GM18868 (cell line): ENCODE measurements at regions not wholly inside any gene's neighbourhood (a gene's known extent, or its start where the extent isn't known, plus 50 kb on each side); places are given as distances from the start of the nearest gene placed in this dataset.

Experiments used
- ATAC-seq: cut with Tn5 transposase; IDR thresholded peaks from one replicate; pipeline ENCODE4 v1.9.1; 2021; ENCODE audit warnings: mild to moderate bottlenecking, moderate library complexity; ENCODE audit not compliant: unreplicated experiment

- ATAC-seq, result no peak
These were observed 263.4 kb upstream of the NDST4 start for GRCh38 chr4:115376866-115377265.

- ATAC-seq, result no peak
These were observed 261.2 kb upstream of the NDST4 start for GRCh38 chr4:115374621-115375020.

- no peak for ATAC-seq
These were observed 257.1 kb upstream of the NDST4 start for GRCh38 chr4:115370490-115370889.

GRCh38 chr4:115370012-115370411 is 256.6 kb upstream of the NDST4 start:
- no peak for ATAC-seq

GRCh38 chr4:115366390-115366789 is 253.0 kb upstream of the NDST4 start:
- no peak for ATAC-seq

GRCh38 chr4:115365185-115365584 is 251.8 kb upstream of the NDST4 start:
- ATAC-seq, result no peak

- ATAC-seq, result no peak
These were observed 248.4 kb upstream of the NDST4 start for GRCh38 chr4:115361781-115362180.

- ATAC-seq, result no peak
These were observed 247.0 kb upstream of the NDST4 start for GRCh38 chr4:115360431-115360830.

- no peak for ATAC-seq
These were observed 244.4 kb upstream of the NDST4 start for GRCh38 chr4:115357776-115358175.

GRCh38 chr4:115356176-115356575 is 242.8 kb upstream of the NDST4 start:
- ATAC-seq, result no peak

- no peak for ATAC-seq
These were observed 241.9 kb upstream of the NDST4 start for GRCh38 chr4:115355329-115355728.

GRCh38 chr4:115353370-115353769 is 239.9 kb upstream of the NDST4 start:
- ATAC-seq, result no peak

- no peak for ATAC-seq
These were observed 229.8 kb upstream of the NDST4 start for GRCh38 chr4:115343171-115343570.

GRCh38 chr4:115334736-115335411 is 221.5 kb upstream of the NDST4 start:
- ATAC-seq, result peak; percentile 76

- no peak for ATAC-seq
These were observed 218.7 kb upstream of the NDST4 start for GRCh38 chr4:115332078-115332477.

GRCh38 chr4:115331241-115331640 is 217.8 kb upstream of the NDST4 start:
- no peak for ATAC-seq

GRCh38 chr4:115325836-115326235 is 212.4 kb upstream of the NDST4 start:
- no peak for ATAC-seq

- ATAC-seq, result no peak
These were observed 209.8 kb upstream of the NDST4 start for GRCh38 chr4:115323106-115323707.

GRCh38 chr4:115315182-115315581 is 201.8 kb upstream of the NDST4 start:
- no peak for ATAC-seq

GRCh38 chr4:115310641-115311040 is 197.2 kb upstream of the NDST4 start:
- ATAC-seq, result no peak

GRCh38 chr4:115294717-115295116 is 181.3 kb upstream of the NDST4 start:
- ATAC-seq, result no peak

GRCh38 chr4:115293093-115293462 is 179.7 kb upstream of the NDST4 start:
- ATAC-seq, result no peak
